ENCODE measurements at regions not wholly inside any gene's neighbourhood (a gene's known extent, or its start where the extent isn't known, plus 50 kb on each side); places are given as distances from the start of the nearest gene placed in this dataset.

- no peak for DNase-seq (ENCODE audit: low spot score)
- no peak for TF ChIP-seq CTCF (IDR thresholded peaks at IDR 0.05; ENCODE audit: extremely low read depth, insufficient read depth, missing control alignments)
- in situ Hi-C loops (cut with MboI; ENCODE audit: low pct_unique_long_range_greater_than_20kb, low sequenced_read_pairs, unreplicated experiment), result no loop called here
Measured at GRCh38 chr2:120905824-120906571, 170.3 kb downstream of the GLI2 start.

- no peak for TF ChIP-seq CTCF (IDR thresholded peaks at IDR 0.05; ENCODE audit: extremely low read depth, insufficient read depth, missing control alignments)
- in situ Hi-C loops (cut with MboI; ENCODE audit: low pct_unique_long_range_greater_than_20kb, low sequenced_read_pairs, unreplicated experiment), result no loop called here
- no peak for DNase-seq (ENCODE audit: low spot score)
Measured at GRCh38 chr2:120906914-120907313, 171.2 kb downstream of the GLI2 start.

GRCh38 chr2:120907822-120908221 is 172.2 kb downstream of the GLI2 start:
- in situ Hi-C loops (cut with MboI; ENCODE audit: low pct_unique_long_range_greater_than_20kb, low sequenced_read_pairs, unreplicated experiment), result no loop called here
- DNase-seq (ENCODE audit: low spot score), result no peak
- TF ChIP-seq CTCF (IDR thresholded peaks at IDR 0.05; ENCODE audit: extremely low read depth, insufficient read depth, missing control alignments), result no peak

- TF ChIP-seq CTCF (IDR thresholded peaks at IDR 0.05; ENCODE audit: extremely low read depth, insufficient read depth, missing control alignments), result no peak
- no peak for DNase-seq (ENCODE audit: low spot score)
- in situ Hi-C loops (cut with MboI; ENCODE audit: low pct_unique_long_range_greater_than_20kb, low sequenced_read_pairs, unreplicated experiment), result no loop called here
Measured at GRCh38 chr2:120908314-120908975, 172.8 kb downstream of the GLI2 start.

- in situ Hi-C loops (cut with MboI; ENCODE audit: low pct_unique_long_range_greater_than_20kb, low sequenced_read_pairs, unreplicated experiment), result no loop called here
- no peak for TF ChIP-seq CTCF (IDR thresholded peaks at IDR 0.05; ENCODE audit: extremely low read depth, insufficient read depth, missing control alignments)
- no peak for DNase-seq (ENCODE audit: low spot score)
Measured at GRCh38 chr2:120909102-120909501, 173.4 kb downstream of the GLI2 start.

- in situ Hi-C loops (cut with MboI; ENCODE audit: low pct_unique_long_range_greater_than_20kb, low sequenced_read_pairs, unreplicated experiment), result no loop called here
- TF ChIP-seq CTCF (IDR thresholded peaks at IDR 0.05; ENCODE audit: extremely low read depth, insufficient read depth, missing control alignments), result no peak
- DNase-seq (ENCODE audit: low spot score), result no peak
Measured at GRCh38 chr2:120910164-120910563, 174.5 kb downstream of the GLI2 start.
